ENCODE measurements at regions not wholly inside any gene's neighbourhood (a gene's known extent, or its start where the extent isn't known, plus 50 kb on each side); places are given as distances from the start of the nearest gene placed in this dataset.
"Not testable (repeated sequence)": the region's sequence is repeated elsewhere in the genome, so short reads cannot be mapped to it uniquely, and the experiment has no call there.

GRCh38 chr21:9010121-9010795, 1511.1 kb upstream of the TPTE start:
- H3K14ac ChIP-seq (replicated peaks; ENCODE audit: low read depth, low read length); ATAC-seq (ENCODE audit: low read depth); H3K4me3 ChIP-seq (ENCODE audit: insufficient read depth, low read depth, low read length); POLR2A ChIA-PET (ENCODE audit: unreplicated experiment); H2BK20ac ChIP-seq (ENCODE audit: low read depth, low read length); DNase-seq; H3K4me1 ChIP-seq (ENCODE audit: control insufficient read depth, insufficient read depth, low read length); H2AK9ac ChIP-seq (replicated peaks; ENCODE audit: low read depth, low read length, poor library complexity); H3K79me1 ChIP-seq (ENCODE audit: low read depth in 1 of 2, low read length in 2 of 2); H3K4me2 ChIP-seq (ENCODE audit: low read depth, low read length); H4K20me1 ChIP-seq (ENCODE audit: insufficient read depth, low read length); BruUV-seq (replicated peaks); H3K4ac ChIP-seq (ENCODE audit: low read depth, low read length); H3K36me3 ChIP-seq (ENCODE audit: control insufficient read depth, insufficient read depth, low read length); H3K56ac ChIP-seq (ENCODE audit: extremely low read depth, insufficient read depth, low read length); CTCF ChIA-PET; H3K18ac ChIP-seq (ENCODE audit: low read depth, low read length); H2AK5ac ChIP-seq (ENCODE audit: low read depth, low read length); H3K23ac ChIP-seq (ENCODE audit: low read depth, low read length); H2BK5ac ChIP-seq (ENCODE audit: low read depth, low read length, poor library complexity, severe bottlenecking); H3K27ac ChIP-seq (ENCODE audit: insufficient read depth, low read length); H4K5ac ChIP-seq (ENCODE audit: low read depth, low read length); in situ Hi-C loops (cut with MboI; ENCODE audit: low sequenced_read_pairs); H3K9me1 ChIP-seq (ENCODE audit: insufficient read depth, low read length); H4K8ac ChIP-seq (ENCODE audit: low read depth in 2 of 2, low read length in 2 of 2); H2BK15ac ChIP-seq (ENCODE audit: low read depth, low read length); H3K27me3 ChIP-seq (ENCODE audit: control insufficient read depth, insufficient read depth, low read length); H3K9ac ChIP-seq (ENCODE audit: low read depth, low read length); intact Hi-C loops (cut with micrococcal nuclease); dilution Hi-C loops (cut with HindIII; ENCODE audit: low sequenced_read_pairs, unreplicated experiment); H2BK120ac ChIP-seq (ENCODE audit: low read depth, low read length); H2AFZ ChIP-seq (replicated peaks; ENCODE audit: low read length, poor library complexity); H4K91ac ChIP-seq (ENCODE audit: insufficient read depth, low read depth, low read length): not testable (repeated sequence)
- H3K9me3 ChIP-seq (ENCODE audit: control insufficient read depth, insufficient read depth, low read length): peaks cover 50% of the 10 kb centered on the region
- WGBS, 2 experiments (ENCODE audit: extremely low coverage in 2 of 2, insufficient read length in 1 of 2): 0% methylated on average over 1 of the region's 4 CpGs; no CpG with 5 or more reads in 1 of the 2 experiments

- H4K8ac ChIP-seq (ENCODE audit: low read depth in 2 of 2, low read length in 2 of 2); H3K4ac ChIP-seq (ENCODE audit: low read depth, low read length); H3K4me2 ChIP-seq (ENCODE audit: low read depth, low read length); H4K5ac ChIP-seq (ENCODE audit: low read depth, low read length); H3K27me3 ChIP-seq (ENCODE audit: control insufficient read depth, insufficient read depth, low read length); H2BK20ac ChIP-seq (ENCODE audit: low read depth, low read length); H2AK9ac ChIP-seq (replicated peaks; ENCODE audit: low read depth, low read length, poor library complexity); H3K14ac ChIP-seq (replicated peaks; ENCODE audit: low read depth, low read length); H2AFZ ChIP-seq (replicated peaks; ENCODE audit: low read length, poor library complexity); H3K27ac ChIP-seq (ENCODE audit: insufficient read depth, low read length); intact Hi-C loops (cut with micrococcal nuclease); H3K4me1 ChIP-seq (ENCODE audit: control insufficient read depth, insufficient read depth, low read length); H3K9me1 ChIP-seq (ENCODE audit: insufficient read depth, low read length); H3K23ac ChIP-seq (ENCODE audit: low read depth, low read length); H3K18ac ChIP-seq (ENCODE audit: low read depth, low read length); H3K79me1 ChIP-seq (ENCODE audit: low read depth in 1 of 2, low read length in 2 of 2); H2BK5ac ChIP-seq (ENCODE audit: low read depth, low read length, poor library complexity, severe bottlenecking); H3K9ac ChIP-seq (ENCODE audit: low read depth, low read length); in situ Hi-C loops (cut with MboI; ENCODE audit: low sequenced_read_pairs); H2BK15ac ChIP-seq (ENCODE audit: low read depth, low read length); DNase-seq; dilution Hi-C loops (cut with HindIII; ENCODE audit: low sequenced_read_pairs, unreplicated experiment); BruUV-seq (replicated peaks); H4K20me1 ChIP-seq (ENCODE audit: insufficient read depth, low read length); ATAC-seq (ENCODE audit: low read depth); H2BK120ac ChIP-seq (ENCODE audit: low read depth, low read length); H2AK5ac ChIP-seq (ENCODE audit: low read depth, low read length); CTCF ChIA-PET; H3K36me3 ChIP-seq (ENCODE audit: control insufficient read depth, insufficient read depth, low read length); H4K91ac ChIP-seq (ENCODE audit: insufficient read depth, low read depth, low read length); H3K56ac ChIP-seq (ENCODE audit: extremely low read depth, insufficient read depth, low read length); POLR2A ChIA-PET (ENCODE audit: unreplicated experiment); H3K4me3 ChIP-seq (ENCODE audit: insufficient read depth, low read depth, low read length): not testable (repeated sequence)
- H3K9me3 ChIP-seq (ENCODE audit: control insufficient read depth, insufficient read depth, low read length): peaks cover 54% of the 10 kb centered on the region
- 17% methylated on average over 2 of the region's 3 CpGs; no CpG with 5 or more reads in 1 of the 2 experiments for WGBS, 2 experiments (ENCODE audit: extremely low coverage in 2 of 2, insufficient read length in 1 of 2)
Observed at GRCh38 chr21:9010936-9011890, 1510.2 kb upstream of the TPTE start.
